DMS53 (cell line): ENCODE measurements at regions not wholly inside any gene's neighbourhood (a gene's known extent, or its start where the extent isn't known, plus 50 kb on each side); places are given as distances from the start of the nearest gene placed in this dataset.

ENCODE experiments used
- DNase-seq: peaks from one replicate; lab custom pipeline; 2025; lab: John Stamatoyannopoulos, UW

DNA sequence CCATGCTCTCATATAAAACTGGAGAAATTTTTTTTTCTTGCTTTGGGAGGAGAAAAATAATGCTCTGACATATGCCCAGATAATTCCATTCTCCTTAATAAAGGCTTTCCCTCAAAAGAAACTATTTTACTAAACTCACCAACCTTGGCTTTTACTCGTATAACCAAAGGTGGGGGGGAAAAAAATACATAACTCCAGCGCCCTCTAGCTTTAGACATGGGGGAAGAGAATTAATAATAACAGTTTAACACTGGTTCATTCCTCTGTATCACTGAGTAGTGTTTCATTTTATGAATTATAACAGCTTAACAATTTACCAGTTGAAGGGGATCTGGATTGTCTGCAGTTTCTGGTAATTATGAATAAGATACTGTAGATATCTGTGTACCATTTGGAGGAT lies 1226.1 kb downstream of the GRIK2 start:
- DNase-seq: peak; percentile 52

DNA sequence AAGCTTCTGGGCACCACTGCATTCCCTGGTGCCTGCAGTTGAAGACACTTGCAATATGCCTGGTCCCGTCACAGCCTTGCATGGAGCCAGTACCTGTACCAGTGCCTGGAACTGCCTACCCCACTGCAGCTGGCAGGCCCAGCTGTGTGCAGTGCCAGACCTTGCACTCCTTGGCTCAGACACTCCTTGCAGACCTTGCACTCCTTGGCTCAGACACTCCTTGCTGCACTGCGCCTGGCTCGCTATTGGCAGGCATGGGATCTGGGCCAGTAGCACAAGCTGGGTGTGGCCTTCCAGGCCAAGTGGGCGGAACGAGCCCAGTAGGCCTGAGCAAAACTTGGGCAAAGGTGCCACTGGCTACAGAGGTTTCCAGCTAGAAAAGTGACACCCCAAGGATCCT lies 1189.1 kb downstream of the GRIK2 start:
- no peak for DNase-seq

- no peak for DNase-seq
Measured at GRCh38 chr6:102581378-102582124, 1188.0 kb downstream of the GRIK2 start.

- DNase-seq: no peak
Measured at GRCh38 chr6:102571236-102571908, 1177.9 kb downstream of the GRIK2 start.

DNA sequence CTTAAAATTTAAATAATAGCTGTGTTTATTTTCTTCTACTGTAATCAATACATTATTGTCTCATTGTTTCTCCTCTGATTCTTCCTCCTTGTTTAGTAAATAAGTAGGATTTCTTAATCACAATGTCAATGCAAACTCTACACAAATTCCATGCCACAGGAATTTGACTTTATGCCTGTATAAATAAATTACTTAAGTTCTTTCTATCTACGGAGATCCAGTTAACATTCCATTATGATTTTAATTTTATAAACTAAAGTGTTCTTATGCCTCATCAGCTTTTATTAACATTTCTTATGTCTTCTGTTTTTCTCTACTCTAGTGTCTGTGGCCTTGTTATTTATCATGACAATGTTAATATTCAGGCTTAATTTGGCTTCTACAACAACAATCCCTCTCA lies 1169.2 kb downstream of the GRIK2 start:
- no peak for DNase-seq

DNA sequence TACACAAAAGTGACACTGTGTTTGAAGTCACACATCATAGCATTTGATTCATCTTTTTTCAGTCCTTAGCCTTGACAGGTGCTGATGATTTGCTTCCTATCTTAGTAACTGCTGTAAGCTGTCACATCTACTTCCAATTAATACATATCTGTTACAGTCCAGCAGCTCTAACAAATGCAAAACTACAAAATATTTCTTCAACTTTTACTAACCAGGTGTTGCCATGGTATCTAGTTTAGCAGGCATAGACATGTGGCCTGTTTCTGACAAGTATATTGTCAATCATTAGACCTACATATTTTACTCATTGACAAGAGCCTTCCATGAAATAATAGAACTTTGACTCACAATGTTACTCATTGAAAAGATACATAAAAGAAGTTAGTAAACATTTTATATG lies 1159.7 kb downstream of the GRIK2 start:
- DNase-seq: no peak

GRCh38 chr6:102549221-102549874 lies 1155.8 kb downstream of the GRIK2 start:
- no peak for DNase-seq

GRCh38 chr6:102525336-102525735 lies 1131.8 kb downstream of the GRIK2 start:
- peak; percentile 32 for DNase-seq

- DNase-seq: no peak
Measured at GRCh38 chr6:102520966-102521365, 1127.5 kb downstream of the GRIK2 start.

DNA sequence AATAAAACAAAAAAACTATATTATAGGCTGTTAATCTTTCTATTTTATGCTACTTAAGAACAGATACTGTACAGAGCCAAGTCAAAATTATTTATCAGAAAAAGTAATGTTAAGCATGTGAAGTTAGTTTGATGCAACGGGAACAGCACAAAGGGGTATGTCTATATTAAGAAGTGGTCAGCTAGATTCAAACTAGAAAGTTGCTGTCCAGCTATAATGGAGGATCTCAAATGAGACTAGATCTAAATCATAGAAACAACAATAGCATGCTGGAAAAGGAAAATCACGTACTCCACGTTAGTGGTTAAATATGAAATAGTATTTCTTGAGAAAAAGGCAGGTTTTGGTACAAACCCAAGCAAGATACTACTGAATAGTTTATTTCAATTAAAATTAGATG lies 1124.0 kb downstream of the GRIK2 start:
- no peak for DNase-seq

GRCh38 chr6:102501615-102502014 lies 1108.1 kb downstream of the GRIK2 start:
- no peak for DNase-seq

GRCh38 chr6:102494808-102495207 lies 1101.3 kb downstream of the GRIK2 start:
- DNase-seq: no peak

- peak; percentile 26 for DNase-seq
Measured at GRCh38 chr6:102493485-102493884, 1100.0 kb downstream of the GRIK2 start.

DNA sequence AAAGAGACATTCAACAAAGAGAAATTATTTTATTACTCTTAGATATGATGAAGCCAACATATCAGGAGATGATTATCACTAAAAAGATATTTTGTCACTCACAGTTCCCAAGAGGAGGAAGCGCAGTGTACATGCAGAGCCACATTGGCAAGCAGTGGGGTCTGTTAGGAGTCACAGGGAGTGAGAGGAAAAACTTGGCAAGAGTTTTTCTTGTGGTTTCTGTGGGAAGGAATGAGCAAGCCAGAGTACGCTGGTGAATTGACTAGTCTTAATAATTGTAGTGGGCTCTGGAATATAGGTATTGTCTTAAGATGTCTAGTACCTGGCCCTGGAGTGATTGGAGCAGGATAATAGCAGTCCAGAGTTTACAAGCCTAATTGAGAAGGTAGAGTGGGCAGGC lies 1095.2 kb downstream of the GRIK2 start:
- DNase-seq: no peak

DNA sequence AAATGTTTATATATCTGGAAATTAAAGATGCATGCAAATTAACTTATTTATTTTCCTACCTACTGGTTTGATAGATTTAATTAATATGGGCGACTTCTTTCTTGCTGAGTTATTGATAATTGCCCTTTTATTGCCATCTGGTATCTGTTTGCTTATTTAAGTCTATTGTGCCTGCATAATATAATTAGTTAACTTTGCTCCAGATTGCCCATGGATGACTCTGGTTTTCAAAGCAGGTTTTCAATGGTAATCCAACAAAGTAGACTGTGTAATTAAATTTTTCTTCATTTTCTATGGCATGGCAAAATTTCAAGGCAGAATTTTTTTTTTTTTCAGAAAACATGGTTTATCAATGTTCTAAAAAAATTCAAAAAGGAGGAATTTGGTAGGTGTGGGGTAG lies 1092.0 kb downstream of the GRIK2 start:
- DNase-seq: no peak

DNA sequence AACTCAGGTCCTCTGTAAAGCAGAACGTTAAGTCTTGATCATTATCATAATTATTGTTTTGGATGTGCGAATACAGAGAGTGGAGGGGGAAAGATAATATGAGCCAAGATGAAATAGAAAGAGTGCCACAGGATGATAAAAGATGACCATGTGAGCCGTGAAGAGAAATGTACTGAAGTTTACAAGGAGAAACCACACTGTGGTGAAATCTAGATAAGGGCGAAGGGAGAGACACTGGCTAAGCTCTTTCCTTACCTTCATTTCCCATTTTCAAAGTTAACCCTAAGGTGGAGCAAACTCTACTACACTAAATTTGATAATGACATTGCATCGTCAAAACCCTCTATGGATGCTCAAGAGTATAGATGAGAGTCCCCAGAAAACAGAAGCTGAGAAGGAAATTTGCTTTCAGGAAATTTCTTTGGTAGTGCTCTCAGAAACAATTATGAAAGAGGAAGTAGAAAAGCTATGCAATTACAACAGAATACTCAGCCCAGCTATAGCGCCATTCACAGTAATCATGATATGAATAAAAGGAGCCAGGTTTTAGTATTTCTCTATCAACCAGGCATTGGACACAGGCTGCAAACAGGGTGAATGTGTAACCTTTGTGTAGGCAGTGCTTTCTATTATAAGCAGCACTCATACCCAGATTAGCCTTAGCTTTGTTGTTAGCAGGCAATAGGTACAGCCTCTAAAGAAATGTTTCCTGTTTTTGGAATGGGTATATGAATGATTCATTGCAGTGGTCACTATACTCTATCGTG lies 1080.7 kb downstream of the GRIK2 start:
- no peak for DNase-seq

- no peak for DNase-seq
Measured at GRCh38 chr6:102458990-102459389, 1065.5 kb downstream of the GRIK2 start.

- DNase-seq: no peak
Measured at GRCh38 chr6:102438171-102438570, 1044.7 kb downstream of the GRIK2 start.

- no peak for DNase-seq
Measured at GRCh38 chr6:102417368-102417998, 1024.0 kb downstream of the GRIK2 start.

GRCh38 chr6:102415891-102416290 lies 1022.4 kb downstream of the GRIK2 start:
- DNase-seq: no peak

DNA sequence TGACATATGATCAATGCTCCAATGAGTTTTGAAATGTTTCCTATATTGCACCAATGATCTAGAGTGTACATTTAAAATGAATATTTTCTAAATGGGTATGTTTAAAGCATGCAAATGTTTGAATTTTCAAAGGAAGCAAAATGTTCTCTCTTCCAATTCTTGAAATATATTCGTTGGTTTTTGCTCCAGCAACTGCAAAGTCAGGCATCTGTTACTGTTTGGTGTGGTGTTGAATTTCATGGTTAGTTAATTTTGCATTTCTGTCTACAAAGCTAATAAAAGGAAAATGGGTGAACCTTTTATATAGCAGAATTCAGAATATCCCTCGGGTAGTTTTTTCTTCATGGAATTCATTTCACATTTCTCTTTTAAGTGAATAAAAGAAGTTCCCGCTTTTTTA lies 1018.3 kb downstream of the GRIK2 start:
- DNase-seq: no peak
